ENCODE measurements at regions not wholly inside any gene's neighbourhood (a gene's known extent, or its start where the extent isn't known, plus 50 kb on each side); places are given as distances from the start of the nearest gene placed in this dataset.

- Histone ChIP-seq H3K27me3 (no peaks in the 10 kb centered on the region), H3K9me3 (ENCODE audit: low read depth) (no peaks in the 10 kb centered on the region), H3K27ac (no peak overlapping the region), H3K36me3 (no peaks in the 10 kb centered on the region), H3K4me3 (no peak overlapping the region), H3K4me1 (ENCODE audit: low read depth) (no peaks in the 10 kb centered on the region)
- no peak for TF ChIP-seq CTCF (IDR thresholded peaks at IDR 0.05; ENCODE audit: low read depth, low read length)
- no peak for DNase-seq (ENCODE audit: low read depth in 1 of 2, low spot score in 1 of 2)
Measured at GRCh38 chr2:122447237-122447636, 691.8 kb downstream of the TSN start.

GRCh38 chr2:122451040-122451439 lies 695.6 kb downstream of the TSN start:
- Histone ChIP-seq H3K27me3 (no peaks in the 10 kb centered on the region), H3K9me3 (ENCODE audit: low read depth) (no peaks in the 10 kb centered on the region), H3K36me3 (no peaks in the 10 kb centered on the region), H3K4me3 (no peak overlapping the region), H3K27ac (no peak overlapping the region), H3K4me1 (ENCODE audit: low read depth) (no peaks in the 10 kb centered on the region)
- TF ChIP-seq CTCF (IDR thresholded peaks at IDR 0.05; ENCODE audit: low read depth, low read length) = peak; percentile 57
- peak; percentile 8 to 61 for DNase-seq (ENCODE audit: low read depth in 1 of 2, low spot score in 1 of 2)

- Histone ChIP-seq H3K27ac (no peak overlapping the region), H3K4me3 (no peak overlapping the region), H3K4me1 (ENCODE audit: low read depth) (no peaks in the 10 kb centered on the region), H3K9me3 (ENCODE audit: low read depth) (no peaks in the 10 kb centered on the region), H3K36me3 (no peaks in the 10 kb centered on the region), H3K27me3 (no peaks in the 10 kb centered on the region)
- TF ChIP-seq CTCF (IDR thresholded peaks at IDR 0.05; ENCODE audit: low read depth, low read length) = no peak
- no peak for DNase-seq (ENCODE audit: low read depth in 1 of 2, low spot score in 1 of 2)
Measured at GRCh38 chr2:122451697-122452096, 696.2 kb downstream of the TSN start.

GRCh38 chr2:122469147-122469546 lies 713.7 kb downstream of the TSN start:
- H3K4me1 ChIP-seq (ENCODE audit: low read depth) = no peaks in the 10 kb centered on the region
- DNase-seq (ENCODE audit: low read depth in 1 of 2, low spot score in 1 of 2) = peak in 1 of 2 donors; percentile 79
- H3K36me3 ChIP-seq = no peaks in the 10 kb centered on the region
- TF ChIP-seq CTCF (IDR thresholded peaks at IDR 0.05; ENCODE audit: low read depth, low read length) = no peak
- no peaks in the 10 kb centered on the region for H3K9me3 ChIP-seq (ENCODE audit: low read depth)
- H3K27ac ChIP-seq = no peak overlapping the region
- no peaks in the 10 kb centered on the region for H3K27me3 ChIP-seq
- no peak overlapping the region for H3K4me3 ChIP-seq

- H3K4me1 ChIP-seq (ENCODE audit: low read depth) = no peaks in the 10 kb centered on the region
- H3K9me3 ChIP-seq (ENCODE audit: low read depth) = no peaks in the 10 kb centered on the region
- no peak for DNase-seq (ENCODE audit: low read depth in 1 of 2, low spot score in 1 of 2)
- H3K4me3 ChIP-seq = no peak overlapping the region
- no peaks in the 10 kb centered on the region for H3K27me3 ChIP-seq
- no peaks in the 10 kb centered on the region for H3K36me3 ChIP-seq
- H3K27ac ChIP-seq = no peak overlapping the region
- no peak for TF ChIP-seq CTCF (IDR thresholded peaks at IDR 0.05; ENCODE audit: low read depth, low read length)
Measured at GRCh38 chr2:122471753-122472152, 716.3 kb downstream of the TSN start.

GRCh38 chr2:122478117-122478516 lies 722.7 kb downstream of the TSN start:
- no peak for TF ChIP-seq CTCF (IDR thresholded peaks at IDR 0.05; ENCODE audit: low read depth, low read length)
- H3K36me3 ChIP-seq = no peaks in the 10 kb centered on the region
- H3K4me1 ChIP-seq (ENCODE audit: low read depth) = no peaks in the 10 kb centered on the region
- no peak overlapping the region for H3K4me3 ChIP-seq
- no peaks in the 10 kb centered on the region for H3K9me3 ChIP-seq (ENCODE audit: low read depth)
- H3K27me3 ChIP-seq = no peaks in the 10 kb centered on the region
- no peak overlapping the region for H3K27ac ChIP-seq
- peak in 1 of 2 donors; percentile 46 for DNase-seq (ENCODE audit: low read depth in 1 of 2, low spot score in 1 of 2)
